ENCODE measurements at regions not wholly inside any gene's neighbourhood (a gene's known extent, or its start where the extent isn't known, plus 50 kb on each side); places are given as distances from the start of the nearest gene placed in this dataset.

- in situ Hi-C loops (cut with MboI; ENCODE audit: low sequenced_read_pairs), result no loop called here
- Histone ChIP-seq H3K27me3 (ENCODE audit: low read depth) (peaks cover 16% of the 10 kb centered on the region), H3K9me3 (no peaks in the 10 kb centered on the region), H3K36me3 (replicated peaks) (no peaks in the 10 kb centered on the region), H3K4me3 (no peak overlapping the region), H3K4me1 (no peaks in the 10 kb centered on the region)
- no peak for DNase-seq (ENCODE audit: low spot score in 2 of 2)
These were observed 164.7 kb upstream of the B3GAT1 start for GRCh38 chr11:134576721-134577171.

DNA sequence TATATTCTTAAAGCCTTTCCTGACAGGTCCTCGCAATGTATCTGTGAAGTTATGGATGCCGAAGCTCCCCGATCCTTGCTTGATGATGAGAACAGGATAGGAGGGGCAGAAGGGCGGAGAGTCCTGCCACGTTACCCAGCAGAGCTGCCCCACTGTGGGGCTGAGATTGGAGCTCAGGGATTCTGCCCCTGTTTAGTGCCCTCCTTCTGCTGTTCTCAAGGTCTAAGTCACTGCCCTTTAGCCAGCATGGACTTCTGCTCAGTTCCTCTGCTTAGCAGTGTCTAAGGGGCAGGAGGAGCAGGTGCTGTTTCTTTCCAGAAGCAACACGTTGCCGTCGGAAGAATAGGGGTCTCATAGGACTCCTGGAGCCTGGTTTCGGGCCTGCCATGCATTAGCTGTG is 164.2 kb upstream of the B3GAT1 start:
- H3K4me1 ChIP-seq, result no peaks in the 10 kb centered on the region
- no peaks in the 10 kb centered on the region for H3K9me3 ChIP-seq
- no peak overlapping the region for H3K4me3 ChIP-seq
- H3K36me3 ChIP-seq (replicated peaks), result no peaks in the 10 kb centered on the region
- DNase-seq (ENCODE audit: low spot score in 2 of 2), result no peak
- peaks cover 16% of the 10 kb centered on the region for H3K27me3 ChIP-seq (ENCODE audit: low read depth)
- in situ Hi-C loops (cut with MboI; ENCODE audit: low sequenced_read_pairs), result no loop called here

DNA sequence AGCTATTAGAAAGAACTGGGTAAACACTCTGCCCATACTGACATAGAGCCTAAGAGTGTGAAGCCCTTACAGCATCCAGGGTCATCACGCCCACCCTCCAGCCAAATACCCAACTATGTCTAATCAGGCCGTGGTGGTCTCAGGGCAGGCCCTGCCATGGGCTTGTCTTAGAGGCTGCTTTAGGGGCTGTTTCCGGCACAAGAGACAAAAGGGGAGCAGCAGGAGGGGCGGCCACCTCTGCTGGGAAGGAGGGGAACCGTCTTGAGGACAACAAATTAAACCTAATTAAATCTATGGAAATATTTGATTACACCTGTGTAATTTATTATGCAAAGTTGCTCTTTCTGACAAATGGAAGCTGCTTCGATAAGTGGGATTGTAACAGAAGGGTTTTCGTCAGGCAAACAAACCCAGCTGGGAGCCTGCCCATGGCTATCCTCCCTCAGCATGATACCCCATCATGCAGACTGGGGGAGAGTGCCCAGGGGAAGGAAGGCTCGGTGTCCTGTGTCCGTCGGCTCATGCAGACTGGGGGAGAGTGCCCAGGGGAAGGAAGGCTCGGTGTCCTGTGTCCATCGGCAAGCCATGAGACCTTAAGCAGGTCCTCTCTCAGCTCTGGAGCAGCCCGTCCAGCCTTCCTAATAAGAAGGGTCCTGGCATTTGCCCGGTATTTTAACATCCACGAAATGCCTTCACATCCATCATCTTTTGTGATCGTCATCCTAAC is 163.6 kb upstream of the B3GAT1 start:
- H3K4me1 ChIP-seq, result no peaks in the 10 kb centered on the region
- DNase-seq (ENCODE audit: low spot score in 2 of 2), result no peak
- in situ Hi-C loops (cut with MboI; ENCODE audit: low sequenced_read_pairs), result no loop called here
- H3K9me3 ChIP-seq, result no peaks in the 10 kb centered on the region
- H3K4me3 ChIP-seq, result no peak overlapping the region
- H3K27me3 ChIP-seq (ENCODE audit: low read depth), result peaks cover 16% of the 10 kb centered on the region
- H3K36me3 ChIP-seq (replicated peaks), result no peaks in the 10 kb centered on the region

DNA sequence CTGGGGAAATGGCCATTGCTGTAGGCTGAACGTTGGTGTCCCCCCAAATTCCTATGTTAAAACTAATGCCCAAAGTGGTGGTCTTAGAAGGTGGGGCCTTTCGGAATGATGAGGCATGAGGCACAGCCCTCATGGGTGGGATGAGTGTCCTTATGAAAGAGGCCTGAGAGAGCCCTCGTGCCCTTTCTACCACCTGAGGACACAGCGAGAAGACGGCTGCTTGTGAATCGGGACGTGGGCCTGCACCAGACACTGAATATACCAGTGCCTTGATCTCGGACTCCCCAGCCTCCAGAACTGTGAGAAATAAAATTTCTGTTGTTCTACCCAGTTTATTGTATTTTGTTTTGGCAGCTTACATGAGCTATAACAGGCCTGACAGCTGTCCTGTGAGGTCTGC is 162.9 kb upstream of the B3GAT1 start:
- Histone ChIP-seq H3K36me3 (replicated peaks) (no peaks in the 10 kb centered on the region), H3K9me3 (no peaks in the 10 kb centered on the region), H3K4me1 (no peaks in the 10 kb centered on the region), H3K27me3 (ENCODE audit: low read depth) (peaks cover 16% of the 10 kb centered on the region), H3K4me3 (no peak overlapping the region)
- DNase-seq (ENCODE audit: low spot score in 2 of 2), result no peak
- in situ Hi-C loops (cut with MboI; ENCODE audit: low sequenced_read_pairs), result no loop called here

GRCh38 chr11:134574425-134574824 is 162.4 kb upstream of the B3GAT1 start:
- Histone ChIP-seq H3K4me1 (no peaks in the 10 kb centered on the region), H3K9me3 (no peaks in the 10 kb centered on the region), H3K4me3 (no peak overlapping the region), H3K36me3 (replicated peaks) (no peaks in the 10 kb centered on the region), H3K27me3 (ENCODE audit: low read depth) (peaks cover 16% of the 10 kb centered on the region)
- in situ Hi-C loops (cut with MboI; ENCODE audit: low sequenced_read_pairs), result no loop called here
- DNase-seq (ENCODE audit: low spot score in 2 of 2), result no peak

DNA sequence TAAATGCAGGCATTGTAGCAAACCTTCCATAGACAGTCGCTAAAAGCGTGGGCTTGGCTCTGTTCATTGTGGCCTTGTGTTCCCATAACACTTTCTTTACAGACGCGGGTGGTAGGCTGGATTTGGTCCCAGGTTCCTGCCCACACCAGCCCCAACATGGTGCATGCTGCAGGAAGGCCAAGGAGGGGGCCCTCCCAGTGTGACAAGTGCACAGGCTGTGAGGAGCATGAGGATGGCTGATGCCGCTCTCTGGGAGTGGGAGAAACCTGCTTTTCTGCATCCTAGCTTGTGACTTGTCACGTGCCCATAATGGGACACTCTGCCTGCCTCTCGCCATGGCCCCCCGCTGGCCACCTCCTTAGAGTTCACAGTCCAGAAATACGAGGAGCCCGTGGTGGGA is 161.8 kb upstream of the B3GAT1 start:
- DNase-seq (ENCODE audit: low spot score in 2 of 2), result no peak
- no peak overlapping the region for H3K4me3 ChIP-seq
- in situ Hi-C loops (cut with MboI; ENCODE audit: low sequenced_read_pairs), result no loop called here
- no peaks in the 10 kb centered on the region for H3K9me3 ChIP-seq
- H3K27me3 ChIP-seq (ENCODE audit: low read depth), result peaks cover 16% of the 10 kb centered on the region
- no peaks in the 10 kb centered on the region for H3K36me3 ChIP-seq (replicated peaks)
- H3K4me1 ChIP-seq, result no peaks in the 10 kb centered on the region

DNA sequence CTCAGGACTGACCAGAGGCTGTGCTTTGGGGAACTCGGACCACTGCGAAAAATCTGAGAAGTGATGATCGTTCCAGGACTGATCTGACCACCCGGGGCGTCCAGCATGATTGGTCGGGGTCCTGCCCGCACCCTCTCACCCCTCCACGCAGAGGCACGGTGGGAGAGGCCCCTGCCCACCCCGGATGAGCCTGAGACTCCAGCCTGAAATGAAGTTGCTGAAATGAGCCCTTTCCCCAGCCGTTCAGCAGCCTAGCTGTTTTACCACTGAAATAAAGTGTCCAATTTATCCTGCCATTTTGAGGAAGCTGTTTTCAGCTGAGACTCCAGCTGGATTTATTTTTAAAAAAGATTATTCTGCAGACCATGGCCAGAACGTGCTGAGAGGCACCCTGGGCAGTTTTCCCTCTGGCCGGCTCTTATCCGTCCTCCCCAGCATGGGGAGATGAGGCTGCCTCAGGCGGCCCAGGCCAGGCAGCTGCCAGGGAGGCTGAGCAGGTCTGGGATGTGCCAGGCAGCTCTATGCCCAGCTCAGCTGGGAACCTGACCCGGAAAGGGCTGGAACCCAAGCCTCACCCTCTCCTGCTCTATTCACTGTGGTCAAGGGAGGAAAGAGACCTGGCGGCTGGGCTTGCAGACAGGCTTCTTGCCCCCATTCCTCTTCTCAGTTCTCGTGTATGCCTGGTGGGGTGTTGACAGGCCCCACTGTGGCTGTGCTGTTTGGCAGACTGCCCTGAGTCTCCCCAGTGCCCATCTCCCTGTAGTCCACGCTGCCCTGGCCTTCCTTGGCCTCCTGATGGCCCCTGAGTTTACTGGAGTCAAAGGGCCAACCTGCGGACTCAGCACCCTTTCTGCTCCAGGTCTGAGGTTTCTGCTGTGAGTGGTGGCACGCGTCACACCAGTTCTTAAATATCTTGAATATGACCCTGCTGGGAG is 161.0 kb upstream of the B3GAT1 start:
- Histone ChIP-seq H3K27me3 (ENCODE audit: low read depth) (peaks cover 16% of the 10 kb centered on the region), H3K36me3 (replicated peaks) (no peaks in the 10 kb centered on the region), H3K4me3 (no peak overlapping the region), H3K4me1 (no peaks in the 10 kb centered on the region), H3K9me3 (no peaks in the 10 kb centered on the region)
- no peak for DNase-seq (ENCODE audit: low spot score in 2 of 2)
- in situ Hi-C loops (cut with MboI; ENCODE audit: low sequenced_read_pairs), result no loop called here

- Histone ChIP-seq H3K9me3 (no peaks in the 10 kb centered on the region), H3K4me3 (no peak overlapping the region), H3K36me3 (replicated peaks) (no peaks in the 10 kb centered on the region), H3K4me1 (no peaks in the 10 kb centered on the region), H3K27me3 (ENCODE audit: low read depth) (peaks cover 13% of the 10 kb centered on the region)
- in situ Hi-C loops (cut with MboI; ENCODE audit: low sequenced_read_pairs), result no loop called here
- no peak for DNase-seq (ENCODE audit: low spot score in 2 of 2)
These were observed 159.3 kb upstream of the B3GAT1 start for GRCh38 chr11:134571301-134571700.

DNA sequence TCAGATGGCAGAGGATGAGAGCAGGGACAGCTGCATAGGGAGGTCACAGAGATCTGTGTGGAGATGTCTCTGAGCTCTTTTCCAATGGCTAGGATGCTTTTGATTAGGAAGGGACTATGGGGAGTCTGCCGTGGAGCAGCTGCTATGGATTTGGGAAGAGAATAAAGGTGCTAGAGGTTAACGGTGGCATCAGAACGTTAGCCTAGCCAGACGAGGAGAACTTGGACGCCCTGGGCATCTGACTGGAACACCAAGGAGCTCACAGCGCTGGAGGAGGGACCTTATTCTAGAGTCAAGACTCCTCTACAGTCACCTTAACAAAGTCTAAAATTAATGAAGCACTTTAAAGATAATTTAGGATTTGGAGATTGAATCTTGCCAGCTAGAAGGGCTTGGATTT is 157.2 kb upstream of the B3GAT1 start:
- Histone ChIP-seq H3K27me3 (ENCODE audit: low read depth) (no peaks in the 10 kb centered on the region; the same call in 1 of the 2 replicates), H3K36me3 (replicated peaks) (no peaks in the 10 kb centered on the region), H3K4me1 (no peaks in the 10 kb centered on the region), H3K4me3 (no peak overlapping the region), H3K9me3 (no peaks in the 10 kb centered on the region)
- in situ Hi-C loops (cut with MboI; ENCODE audit: low sequenced_read_pairs), result no loop called here
- DNase-seq (ENCODE audit: low spot score in 2 of 2), result no peak

DNA sequence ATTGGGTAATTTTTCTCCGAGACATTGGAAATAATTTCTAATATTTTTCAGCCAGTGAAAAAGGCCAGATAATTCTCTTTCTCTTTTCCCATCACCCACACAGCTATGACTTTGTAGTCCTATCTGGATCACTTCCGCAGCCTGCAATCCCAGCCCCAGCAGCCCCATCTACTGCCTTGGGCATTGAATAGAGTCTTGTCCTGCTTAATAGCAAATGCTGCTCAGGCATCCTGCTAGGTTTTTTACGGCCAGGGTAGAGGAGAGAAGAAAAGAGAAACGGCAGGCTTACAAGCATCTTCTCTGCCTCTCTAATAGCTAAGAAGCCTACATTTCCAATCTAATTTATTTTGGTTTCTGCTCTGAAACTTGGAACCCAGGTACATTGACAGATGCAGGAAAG is 154.3 kb upstream of the B3GAT1 start:
- DNase-seq (ENCODE audit: low spot score in 2 of 2), result no peak
- no peaks in the 10 kb centered on the region for H3K9me3 ChIP-seq
- no peaks in the 10 kb centered on the region; the same call in 1 of the 2 replicates for H3K27me3 ChIP-seq (ENCODE audit: low read depth)
- no peaks in the 10 kb centered on the region for H3K4me1 ChIP-seq
- H3K4me3 ChIP-seq, result no peak overlapping the region
- in situ Hi-C loops (cut with MboI; ENCODE audit: low sequenced_read_pairs), result no loop called here
- no peaks in the 10 kb centered on the region for H3K36me3 ChIP-seq (replicated peaks)

- no peaks in the 10 kb centered on the region; the same call in 1 of the 2 replicates for H3K27me3 ChIP-seq (ENCODE audit: low read depth)
These were observed 153.4 kb upstream of the B3GAT1 start for GRCh38 chr11:134565343-134565891.

DNA sequence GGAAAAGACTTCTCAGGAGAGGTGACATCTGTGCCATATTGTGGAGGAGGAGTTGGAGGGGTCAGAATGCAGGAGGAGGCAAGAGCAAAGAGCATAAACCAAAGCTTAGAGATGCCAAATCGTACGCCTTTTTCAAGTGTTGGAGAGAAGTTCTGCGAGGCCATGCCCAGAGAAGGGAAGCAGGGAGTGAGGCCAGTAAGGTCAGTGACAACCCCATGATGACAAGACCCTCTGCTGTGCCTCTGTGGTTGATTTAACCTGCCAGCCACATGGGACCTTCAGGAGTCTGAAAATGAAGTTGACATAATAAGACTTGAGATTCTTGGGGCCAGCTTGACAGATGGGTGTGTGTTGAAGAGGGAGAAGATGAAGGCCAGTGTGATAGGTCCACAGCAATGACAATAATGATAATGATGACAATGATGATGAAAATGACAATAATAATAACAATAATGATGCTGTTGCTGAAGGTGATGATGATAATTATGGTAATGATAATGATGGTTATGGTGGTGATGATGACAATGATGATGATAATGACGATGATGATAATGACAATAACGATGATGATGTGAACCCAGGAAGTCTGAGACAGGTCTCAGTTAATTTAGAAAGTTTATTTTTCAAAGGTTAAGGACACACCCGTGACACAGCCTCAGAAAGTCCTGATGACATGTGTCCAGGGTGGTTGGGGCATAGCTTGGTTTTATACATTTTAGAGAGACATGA is 152.6 kb upstream of the B3GAT1 start:
- DNase-seq (ENCODE audit: low spot score in 2 of 2), result no peak
- in situ Hi-C loops (cut with MboI; ENCODE audit: low sequenced_read_pairs), result no loop called here
- no peak overlapping the region for H3K4me3 ChIP-seq
- no peaks in the 10 kb centered on the region for H3K9me3 ChIP-seq
- no peaks in the 10 kb centered on the region for H3K36me3 ChIP-seq (replicated peaks)
- H3K4me1 ChIP-seq, result no peaks in the 10 kb centered on the region
- no peaks in the 10 kb centered on the region; the same call in 1 of the 2 replicates for H3K27me3 ChIP-seq (ENCODE audit: low read depth)

More at GRCh38 chr11:134565343-134565891, 153.4 kb upstream of the B3GAT1 start:
- in situ Hi-C loops (cut with MboI; ENCODE audit: low sequenced_read_pairs), result no loop called here
- no peaks in the 10 kb centered on the region for H3K36me3 ChIP-seq (replicated peaks)
- no peak overlapping the region for H3K4me3 ChIP-seq
- H3K4me1 ChIP-seq, result no peaks in the 10 kb centered on the region
- no peaks in the 10 kb centered on the region for H3K9me3 ChIP-seq
- DNase-seq (ENCODE audit: low spot score in 2 of 2), result no peak

GRCh38 chr11:134562941-134563471 is 151.0 kb upstream of the B3GAT1 start:
- Histone ChIP-seq H3K9me3 (no peaks in the 10 kb centered on the region), H3K27me3 (ENCODE audit: low read depth) (no peaks in the 10 kb centered on the region; the same call in 1 of the 2 replicates), H3K4me1 (no peaks in the 10 kb centered on the region), H3K36me3 (replicated peaks) (no peaks in the 10 kb centered on the region), H3K4me3 (no peak overlapping the region)
- DNase-seq (ENCODE audit: low spot score in 2 of 2), result no peak
- in situ Hi-C loops (cut with MboI; ENCODE audit: low sequenced_read_pairs), result no loop called here
